DOHH2 (cell line): ENCODE measurements at regions not wholly inside any gene's neighbourhood (a gene's known extent, or its start where the extent isn't known, plus 50 kb on each side); places are given as distances from the start of the nearest gene placed in this dataset.

Experiments used
- H3F3A ChIP-seq: fragments of 200-600 bp; sonication (generic), shearing (Covaris generic); 2 replicates; pipeline ENCODE4 v1.6.0; 2016; ENCODE audit warnings: antibody characterized with exemption, mild to moderate bottlenecking; ENCODE audit not compliant: control insufficient read depth, insufficient read depth
- H3K27ac ChIP-seq: fragments of 200-600 bp; sonication (generic); 2 replicates; pipeline ENCODE4 v1.5.1; 2014; ENCODE audit warnings: low read depth, mild to moderate bottlenecking, low read length, moderate library complexity
- H3K27me3 ChIP-seq: fragments of 200-600 bp; sonication (generic); 2 replicates; pipeline ENCODE4 v1.6.1; 2014; ENCODE audit warnings: mild to moderate bottlenecking, low read length, mixed read lengths; ENCODE audit not compliant: control insufficient read depth
- H3K36me3 ChIP-seq: fragments of 200-600 bp; sonication (generic); 2 replicates; pipeline ENCODE4 v1.6.1; 2014; ENCODE audit warnings: mild to moderate bottlenecking, low read length, moderate library complexity, mixed read lengths; ENCODE audit not compliant: control insufficient read depth
- H3K4me1 ChIP-seq: fragments of 200-600 bp; sonication (generic); 2 replicates; pipeline ENCODE4 v1.6.1; 2014; ENCODE audit warnings: mild to moderate bottlenecking, low read length, mixed read lengths; ENCODE audit not compliant: control insufficient read depth
- H3K4me2 ChIP-seq: fragments of 200-600 bp; sonication (generic); 2 replicates; pipeline ENCODE4 v1.6.0; 2014; ENCODE audit warnings: mild to moderate bottlenecking, low read length, moderate library complexity
- H3K4me3 ChIP-seq: fragments of 200-600 bp; sonication (generic); 2 replicates; pipeline ENCODE4 v1.5.1; 2014; ENCODE audit warnings: mild to moderate bottlenecking, low read length, mixed read lengths
- H3K79me2 ChIP-seq: fragments of 200-600 bp; sonication (generic); 2 replicates; pipeline ENCODE4 v1.6.1; 2014; ENCODE audit warnings: mild to moderate bottlenecking, low read length, mixed read lengths; ENCODE audit not compliant: control insufficient read depth
- H3K9me2 ChIP-seq: fragments of 200-600 bp; sonication (generic); replicated peaks from 2 replicates; pipeline ENCODE4 v1.6.1; 2014; ENCODE audit warnings: mild to moderate bottlenecking, low read length, mixed read lengths; ENCODE audit not compliant: control insufficient read depth
- H3K9me3 ChIP-seq: fragments of 200-600 bp; sonication (generic); 2 replicates; pipeline ENCODE4 v1.6.1; 2014; ENCODE audit warnings: antibody characterized with exemption, low read length, mixed read lengths; ENCODE audit not compliant: control insufficient read depth, insufficient read depth
- H4K20me1 ChIP-seq: fragments of 200-600 bp; sonication (generic); 2 replicates; pipeline ENCODE4 v1.6.0; 2014; ENCODE audit warnings: low read depth, mild to moderate bottlenecking, antibody characterized with exemption, low read length, moderate library complexity; ENCODE audit not compliant: control insufficient read depth, insufficient read depth
- CTCF ChIP-seq: fragments of 200-600 bp; sonication (generic); IDR thresholded peaks from one replicate; pipeline ENCODE4 v1.5.1; 2014; ENCODE audit warnings: antibody characterized with exemption, mild to moderate bottlenecking, low read depth, low read length; ENCODE audit not compliant: poor library complexity, severe bottlenecking
- EZH2phosphoT487 ChIP-seq: fragments of 200-600 bp; sonication (generic); IDR thresholded peaks from 2 replicates; pipeline ENCODE4 v1.6.1; 2017; ENCODE audit warnings: borderline replicate concordance, mild to moderate bottlenecking, antibody characterized with exemption, low read length, moderate library complexity, mixed read lengths

GRCh38 chr2:45303417-45304202 lies 294.4 kb upstream of the SIX2 start:
- H3K27me3 ChIP-seq: no peaks in the 10 kb centered on the region; the same call in 1 of the 2 replicates
- H3K79me2 ChIP-seq: no peaks in the 10 kb centered on the region
- no peaks in the 10 kb centered on the region for H3K4me1 ChIP-seq
- no peak overlapping the region for H3K4me3 ChIP-seq
- H3K9me3 ChIP-seq: no peaks in the 10 kb centered on the region
- TF ChIP-seq CTCF (no peak), EZH2phosphoT487 (no peak)
- no peak overlapping the region for H3K27ac ChIP-seq
- H4K20me1 ChIP-seq: no peaks in the 10 kb centered on the region
- H3F3A ChIP-seq: no peaks in the 10 kb centered on the region
- no peak overlapping the region for H3K4me2 ChIP-seq
- H3K36me3 ChIP-seq: no peaks in the 10 kb centered on the region
- no peaks in the 10 kb centered on the region for H3K9me2 ChIP-seq

- Histone ChIP-seq H3K4me3 (no peak overlapping the region), H4K20me1 (no peaks in the 10 kb centered on the region), H3K4me1 (no peaks in the 10 kb centered on the region), H3K9me3 (no peaks in the 10 kb centered on the region), H3K27ac (no peak overlapping the region), H3F3A (no peaks in the 10 kb centered on the region), H3K4me2 (no peak overlapping the region), H3K79me2 (no peaks in the 10 kb centered on the region), H3K9me2 (no peaks in the 10 kb centered on the region), H3K27me3 (no peaks in the 10 kb centered on the region; the same call in 1 of the 2 replicates), H3K36me3 (no peaks in the 10 kb centered on the region)
- TF ChIP-seq EZH2phosphoT487 (no peak), CTCF (no peak)
Measured at GRCh38 chr2:45301307-45302277, 292.3 kb upstream of the SIX2 start.

GRCh38 chr2:45300026-45300750 lies 290.9 kb upstream of the SIX2 start:
- Histone ChIP-seq H3K4me3 (no peak overlapping the region), H3K4me1 (no peaks in the 10 kb centered on the region), H4K20me1 (no peaks in the 10 kb centered on the region), H3K4me2 (no peak overlapping the region), H3F3A (no peaks in the 10 kb centered on the region), H3K9me2 (no peaks in the 10 kb centered on the region), H3K79me2 (no peaks in the 10 kb centered on the region), H3K36me3 (no peaks in the 10 kb centered on the region), H3K9me3 (no peaks in the 10 kb centered on the region), H3K27ac (no peak overlapping the region), H3K27me3 (no peaks in the 10 kb centered on the region; the same call in 1 of the 2 replicates)
- TF ChIP-seq CTCF: no peak
- no peak for TF ChIP-seq EZH2phosphoT487
